BLaER1 (cell line): ENCODE measurements at regions not wholly inside any gene's neighbourhood (a gene's known extent, or its start where the extent isn't known, plus 50 kb on each side); places are given as distances from the start of the nearest gene placed in this dataset.
"Not testable (repeated sequence)": the region's sequence is repeated elsewhere in the genome, so short reads cannot be mapped to it uniquely, and the experiment has no call there.

ENCODE experiments used
- H3K27ac ChIP-seq: shearing (Covaris generic); formaldehyde crosslinking; 2 replicates; pipeline ENCODE4 v1.8.1; 2022
- H3K27me3 ChIP-seq: shearing (Covaris generic); formaldehyde crosslinking; 2 replicates; pipeline ENCODE4 v1.8.1; 2022
- H3K36me3 ChIP-seq: shearing (Covaris generic); formaldehyde crosslinking; 2 replicates; pipeline ENCODE4 v1.8.1; 2022
- H3K4me1 ChIP-seq: shearing (Covaris generic); formaldehyde crosslinking; 2 replicates; pipeline ENCODE4 v1.8.1; 2022
- H3K4me2 ChIP-seq: shearing (Covaris generic); formaldehyde crosslinking; 2 replicates; pipeline ENCODE4 v1.8.1; 2022
- H3K4me3 ChIP-seq: shearing (Covaris generic); formaldehyde crosslinking; 2 replicates; pipeline ENCODE4 v1.8.1; 2022
- H3K9ac ChIP-seq: shearing (Covaris generic); formaldehyde crosslinking; 2 replicates; pipeline ENCODE4 v1.8.1; 2022
- H3K9me3 ChIP-seq: shearing (Covaris generic); formaldehyde crosslinking; 2 replicates; pipeline ENCODE4 v1.8.1; 2022
- H4K20me1 ChIP-seq: shearing (Covaris generic); formaldehyde crosslinking; 2 replicates; pipeline ENCODE4 v1.8.1; 2022
- Cebpa-rat ChIP-seq: shearing (Covaris generic); IDR thresholded peaks from 2 replicates; pipeline ENCODE4 v1.8.1; 2022

- Histone ChIP-seq H3K4me2 (no peak overlapping the region), H3K4me1 (no peaks in the 10 kb centered on the region), H3K27me3 (no peaks in the 10 kb centered on the region), H4K20me1 (no peaks in the 10 kb centered on the region), H3K9me3 (no peaks in the 10 kb centered on the region), H3K27ac (no peak overlapping the region), H3K4me3 (no peak overlapping the region), H3K9ac (no peak overlapping the region), H3K36me3 (no peaks in the 10 kb centered on the region)
- TF ChIP-seq Cebpa-rat: no peak
Observed at GRCh38 chr11:87740451-87740850, 434.8 kb downstream of the RAB38 start.

DNA sequence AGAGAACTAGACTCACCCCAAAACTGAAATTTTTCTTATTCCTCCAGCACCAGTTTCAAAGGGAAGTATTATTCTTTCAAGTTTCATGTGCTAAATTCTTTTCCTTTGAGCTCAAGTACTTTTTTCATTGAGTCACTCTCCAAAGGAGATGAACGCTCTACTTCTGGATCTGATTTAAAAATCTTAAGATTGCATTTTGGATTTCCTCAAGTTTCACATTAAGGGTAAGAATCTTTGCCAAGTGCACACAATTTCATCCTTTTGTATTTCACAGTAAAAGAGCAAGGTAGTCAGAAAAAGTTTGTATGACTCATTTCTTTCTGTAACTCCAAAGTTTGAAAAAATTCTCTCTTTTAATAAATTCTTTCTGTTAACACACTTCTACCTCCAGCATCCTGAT, 435.5 kb downstream of the RAB38 start:
- no peaks in the 10 kb centered on the region for H3K4me1 ChIP-seq
- no peaks in the 10 kb centered on the region for H3K27me3 ChIP-seq
- no peak overlapping the region for H3K27ac ChIP-seq
- H3K4me2 ChIP-seq: no peak overlapping the region
- H3K36me3 ChIP-seq: no peaks in the 10 kb centered on the region
- H4K20me1 ChIP-seq: no peaks in the 10 kb centered on the region
- no peaks in the 10 kb centered on the region for H3K9me3 ChIP-seq
- H3K9ac ChIP-seq: no peak overlapping the region
- TF ChIP-seq Cebpa-rat: no peak
- no peak overlapping the region for H3K4me3 ChIP-seq

- Histone ChIP-seq H3K4me1 (no peaks in the 10 kb centered on the region), H3K36me3 (no peaks in the 10 kb centered on the region), H3K27ac (no peak overlapping the region), H3K4me2 (no peak overlapping the region), H3K27me3 (no peaks in the 10 kb centered on the region), H3K9ac (no peak overlapping the region), H3K9me3 (no peaks in the 10 kb centered on the region), H3K4me3 (no peak overlapping the region), H4K20me1 (no peaks in the 10 kb centered on the region)
- TF ChIP-seq Cebpa-rat: no peak
Observed at GRCh38 chr11:87739261-87739660, 436.0 kb downstream of the RAB38 start.

DNA sequence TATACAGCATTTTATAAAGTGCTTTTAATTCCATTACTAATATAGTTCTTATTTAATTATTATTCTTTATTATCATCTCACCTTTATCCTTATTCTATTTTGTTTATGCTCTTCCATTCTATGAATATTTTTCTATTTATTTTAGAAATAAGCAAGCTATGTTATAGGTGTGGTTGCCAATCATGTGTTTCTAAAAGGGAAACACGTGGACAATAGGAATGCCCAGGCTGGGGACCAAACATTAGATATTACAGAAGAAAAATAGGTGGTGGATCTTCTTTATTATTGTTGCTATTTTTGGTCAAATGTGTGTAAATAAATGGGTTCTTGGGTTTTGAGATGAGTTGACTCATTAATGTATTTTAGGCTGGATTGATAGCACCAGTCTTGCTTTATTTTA, 438.3 kb downstream of the RAB38 start:
- TF ChIP-seq Cebpa-rat: no peak
- H4K20me1 ChIP-seq: no peaks in the 10 kb centered on the region
- no peaks in the 10 kb centered on the region for H3K9me3 ChIP-seq
- no peaks in the 10 kb centered on the region for H3K27me3 ChIP-seq
- H3K4me1 ChIP-seq: no peaks in the 10 kb centered on the region
- no peak overlapping the region for H3K27ac ChIP-seq
- no peak overlapping the region for H3K4me3 ChIP-seq
- no peaks in the 10 kb centered on the region for H3K36me3 ChIP-seq
- H3K4me2 ChIP-seq: no peak overlapping the region
- H3K9ac ChIP-seq: no peak overlapping the region

DNA sequence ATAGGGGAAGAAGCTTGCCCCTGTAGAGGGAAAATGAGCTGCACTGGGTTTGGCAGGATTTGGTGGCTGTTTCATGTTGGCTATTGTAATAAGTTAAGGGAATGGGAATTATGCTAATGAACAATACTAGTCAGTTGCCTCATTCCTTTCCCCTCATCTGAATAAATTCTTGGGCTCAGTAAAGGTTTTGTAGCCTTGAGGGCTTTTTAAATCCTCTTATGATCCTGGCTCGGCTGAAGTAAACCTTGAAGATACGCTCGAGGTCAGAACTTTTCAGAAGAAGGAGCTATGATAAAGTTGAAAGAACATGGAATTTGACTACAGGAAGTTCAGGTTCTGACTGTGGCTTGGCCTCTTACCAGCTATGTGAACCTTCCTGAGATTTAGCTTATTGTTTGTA, 448.7 kb downstream of the RAB38 start:
- Histone ChIP-seq H3K9ac (no peak overlapping the region), H3K36me3 (no peaks in the 10 kb centered on the region), H3K27me3 (no peaks in the 10 kb centered on the region), H3K4me1 (no peaks in the 10 kb centered on the region), H3K4me2 (no peak overlapping the region), H3K4me3 (no peak overlapping the region), H3K27ac (no peak overlapping the region), H4K20me1 (no peaks in the 10 kb centered on the region), H3K9me3 (no peaks in the 10 kb centered on the region)
- no peak for TF ChIP-seq Cebpa-rat

DNA sequence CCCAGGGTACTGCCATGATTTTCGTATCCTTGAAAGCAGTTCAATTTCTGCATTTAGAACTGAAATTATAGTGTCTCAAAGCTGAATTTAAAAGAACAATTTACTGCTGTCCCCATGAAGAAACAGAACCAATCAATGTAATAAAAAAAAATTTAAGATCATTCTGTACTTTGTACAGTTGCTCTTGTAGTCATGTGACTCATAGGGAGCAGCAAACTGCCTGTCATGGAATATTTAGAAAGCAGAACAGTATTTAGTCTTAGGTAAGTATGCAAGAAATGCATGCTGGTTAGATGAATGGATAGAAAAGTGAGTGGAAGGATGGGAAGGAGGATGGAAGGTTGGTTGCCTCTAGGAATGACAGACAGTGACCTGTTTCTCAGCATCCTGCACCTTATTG, 450.9 kb downstream of the RAB38 start:
- H3K27me3 ChIP-seq: no peaks in the 10 kb centered on the region
- H3K9me3 ChIP-seq: no peaks in the 10 kb centered on the region
- 0 out of 2 replicates have a peak, but pooled peaks cover 3% of the 10 kb centered on the region for H3K4me1 ChIP-seq
- H4K20me1 ChIP-seq: no peaks in the 10 kb centered on the region
- no peak overlapping the region for H3K27ac ChIP-seq
- no peaks in the 10 kb centered on the region for H3K36me3 ChIP-seq
- H3K4me2 ChIP-seq: no peak overlapping the region
- no peak overlapping the region for H3K9ac ChIP-seq
- no peak overlapping the region for H3K4me3 ChIP-seq
- no peak for TF ChIP-seq Cebpa-rat

GRCh38 chr11:87722756-87723565, 452.3 kb downstream of the RAB38 start:
- H4K20me1 ChIP-seq: no peaks in the 10 kb centered on the region
- no peak overlapping the region for H3K9ac ChIP-seq
- H3K9me3 ChIP-seq: no peaks in the 10 kb centered on the region
- no peak overlapping the region for H3K4me3 ChIP-seq
- H3K27ac ChIP-seq: no peak overlapping the region
- no peak for TF ChIP-seq Cebpa-rat
- no peaks in the 10 kb centered on the region for H3K36me3 ChIP-seq
- H3K4me2 ChIP-seq: no peak overlapping the region
- 0 out of 2 replicates have a peak, but pooled peaks cover 4% of the 10 kb centered on the region for H3K4me1 ChIP-seq
- H3K27me3 ChIP-seq: no peaks in the 10 kb centered on the region

DNA sequence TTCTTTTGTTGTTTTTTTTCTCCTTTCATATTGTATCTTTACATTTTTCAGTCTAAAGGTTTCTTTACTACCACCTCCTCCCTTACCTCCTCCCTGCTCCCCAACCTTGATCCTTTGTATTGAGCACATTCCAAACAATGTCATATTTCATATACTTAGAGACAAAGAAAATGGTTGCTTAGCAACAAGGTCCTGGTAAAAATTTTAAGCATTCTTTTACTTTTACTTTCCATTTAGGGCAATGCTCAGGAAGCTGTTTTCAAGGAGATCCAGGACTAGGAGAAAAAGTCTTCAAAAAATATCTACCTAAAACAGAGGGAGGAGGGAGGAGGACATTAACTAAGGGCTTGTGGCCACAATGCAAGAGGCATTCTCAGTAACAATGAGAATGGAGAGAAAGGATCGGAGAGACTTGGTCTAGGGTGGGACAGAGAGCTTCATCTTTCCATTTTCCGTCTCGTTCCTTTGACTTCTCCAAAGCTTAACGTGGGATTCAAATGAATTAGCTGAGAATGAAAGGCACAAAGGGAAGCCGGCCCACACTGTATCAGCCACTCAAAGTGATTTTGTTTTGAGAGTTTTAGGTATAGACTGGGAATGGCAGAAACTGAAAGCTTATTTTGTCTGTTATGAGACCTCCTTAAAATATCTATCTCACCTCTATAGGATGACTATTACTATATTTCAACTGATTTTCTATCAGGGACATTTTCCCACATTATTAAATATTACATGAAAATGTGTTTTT, 455.7 kb downstream of the RAB38 start:
- Histone ChIP-seq H3K9me3 (no peaks in the 10 kb centered on the region), H4K20me1 (no peaks in the 10 kb centered on the region), H3K27me3 (no peaks in the 10 kb centered on the region), H3K27ac (no peak overlapping the region), H3K4me3 (no peak overlapping the region), H3K4me1 (0 out of 2 replicates have a peak, but pooled peaks cover 4% of the 10 kb centered on the region), H3K4me2 (0 out of 2 replicates have a peak overlapping the region, but pooled peaks have one; percentile 29), H3K9ac (no peak overlapping the region), H3K36me3 (no peaks in the 10 kb centered on the region)
- no peak for TF ChIP-seq Cebpa-rat

DNA sequence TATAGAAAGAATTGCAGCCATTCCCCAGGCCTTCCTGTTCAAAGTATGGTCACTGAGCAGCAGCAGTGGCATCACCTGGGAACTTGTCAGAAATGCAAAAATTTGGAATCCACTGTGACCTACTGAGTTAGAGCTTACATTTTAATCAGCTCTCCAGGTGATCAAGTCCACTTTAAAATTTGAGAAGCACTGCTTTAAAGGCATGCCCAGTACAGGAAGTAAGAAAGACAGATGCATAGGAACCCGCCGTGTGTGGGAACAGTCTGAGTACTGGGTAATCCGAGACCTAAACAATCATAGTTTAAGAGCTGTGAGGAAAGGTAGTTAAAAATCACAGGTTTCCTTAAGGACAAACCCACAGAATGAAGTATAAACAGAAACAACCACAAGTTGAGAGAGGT, 462.4 kb downstream of the RAB38 start:
- Histone ChIP-seq H3K9ac (no peak overlapping the region), H3K4me2 (no peak overlapping the region), H4K20me1 (no peaks in the 10 kb centered on the region), H3K27ac (no peak overlapping the region), H3K36me3 (no peaks in the 10 kb centered on the region), H3K4me3 (no peak overlapping the region), H3K27me3 (no peaks in the 10 kb centered on the region), H3K4me1 (no peaks in the 10 kb centered on the region), H3K9me3 (no peaks in the 10 kb centered on the region)
- no peak for TF ChIP-seq Cebpa-rat

DNA sequence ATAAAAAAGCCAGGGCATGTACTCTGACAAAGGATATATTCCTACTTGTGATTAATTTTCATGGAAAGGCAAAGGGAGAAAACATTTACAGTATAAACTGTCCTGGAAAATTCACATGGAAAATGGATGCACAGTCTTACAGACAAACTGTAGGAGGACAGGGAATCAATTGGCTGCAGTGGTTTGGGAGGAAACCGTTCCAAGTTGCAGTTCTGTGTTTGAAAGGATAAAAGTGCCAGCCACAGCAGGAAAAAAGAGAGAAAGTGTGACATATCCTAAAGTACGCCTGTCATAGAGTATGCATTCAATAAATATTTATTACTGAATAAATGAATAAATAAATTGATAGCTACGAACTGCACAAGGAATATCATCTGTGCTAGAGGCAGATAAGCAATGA, 462.9 kb downstream of the RAB38 start:
- Histone ChIP-seq H3K4me2 (no peak overlapping the region), H3K27ac (no peak overlapping the region)

DNA sequence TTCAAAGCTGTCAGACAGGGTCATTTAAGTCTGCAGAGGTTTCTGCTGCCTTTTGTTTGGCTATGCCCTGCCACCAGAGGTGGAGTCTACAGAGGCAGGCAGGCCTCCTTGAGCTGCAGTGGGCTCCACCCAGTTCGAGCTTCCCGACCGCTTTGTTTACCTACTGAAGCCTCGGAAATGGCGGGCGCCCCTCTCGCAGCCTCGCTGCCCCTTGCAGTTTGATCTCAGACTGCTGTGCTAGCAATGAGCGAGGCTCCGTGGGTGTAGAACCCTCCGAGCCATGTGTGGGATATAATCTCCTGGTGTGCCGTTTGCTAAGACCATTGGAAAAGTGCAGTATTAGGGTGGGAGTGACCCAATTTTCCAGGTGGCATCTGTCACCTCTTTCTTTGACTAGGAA, 471.7 kb downstream of the RAB38 start:
- H3K4me1 ChIP-seq, H3K4me3 ChIP-seq, H3K9ac ChIP-seq, H3K27ac ChIP-seq, H4K20me1 ChIP-seq, H3K36me3 ChIP-seq, H3K27me3 ChIP-seq, H3K4me2 ChIP-seq, H3K9me3 ChIP-seq: not testable (repeated sequence)

More for the DNA sequence above, 462.9 kb downstream of the RAB38 start:
- Histone ChIP-seq H3K9ac (no peak overlapping the region), H3K4me3 (no peak overlapping the region), H4K20me1 (no peaks in the 10 kb centered on the region), H3K9me3 (no peaks in the 10 kb centered on the region), H3K27me3 (no peaks in the 10 kb centered on the region), H3K4me1 (no peaks in the 10 kb centered on the region), H3K36me3 (no peaks in the 10 kb centered on the region)
- TF ChIP-seq Cebpa-rat: no peak
